ENCODE measurements at regions not wholly inside any gene's neighbourhood (a gene's known extent, or its start where the extent isn't known, plus 50 kb on each side); places are given as distances from the start of the nearest gene placed in this dataset.

GRCh38 chr12:11568762-11569478, 80.6 kb upstream of the ETV6 start:
- ChIA-PET POLR2A (no interaction called here), CTCF (no interaction called here)
- no peak for DNase-seq (ENCODE audit: extremely low spot score)
- TF ChIP-seq NFRKB (IDR thresholded peaks at IDR 0.05) (no peak), BHLHE40 (IDR thresholded peaks at IDR 0.05; ENCODE audit: borderline replicate concordance) (no peak), CTBP1 (IDR thresholded peaks at IDR 0.05; ENCODE audit: borderline replicate concordance) (no peak), L3MBTL2 (conservative IDR thresholded peaks at IDR 0.05) (no peak), PKNOX1 (IDR thresholded peaks at IDR 0.05) (no peak), HDGF (IDR thresholded peaks at IDR 0.05; ENCODE audit: borderline replicate concordance) (no peak), SUZ12 (IDR thresholded peaks at IDR 0.05) (no peak), ZNF384 (IDR thresholded peaks at IDR 0.05) (no peak)

GRCh38 chr12:11569716-11570115, 79.8 kb upstream of the ETV6 start:
- TF ChIP-seq CTBP1 (IDR thresholded peaks at IDR 0.05; ENCODE audit: borderline replicate concordance): no peak
- no peak for TF ChIP-seq PKNOX1 (IDR thresholded peaks at IDR 0.05)
- TF ChIP-seq FOXA1 (IDR thresholded peaks at IDR 0.05): no peak
- TF ChIP-seq ARNT (IDR thresholded peaks at IDR 0.05): no peak
- no peak for TF ChIP-seq BHLHE40 (IDR thresholded peaks at IDR 0.05; ENCODE audit: borderline replicate concordance)
- TF ChIP-seq L3MBTL2 (conservative IDR thresholded peaks at IDR 0.05): no peak
- TF ChIP-seq ELF4 (IDR thresholded peaks at IDR 0.05): no peak
- no peak for TF ChIP-seq FOXM1 (IDR thresholded peaks at IDR 0.05; ENCODE audit: borderline replicate concordance)
- TF ChIP-seq LEF1 (IDR thresholded peaks at IDR 0.05; ENCODE audit: borderline replicate concordance): no peak
- TF ChIP-seq SUZ12 (IDR thresholded peaks at IDR 0.05): no peak
- TF ChIP-seq SP1 (IDR thresholded peaks at IDR 0.05): no peak
- TF ChIP-seq ZNF384 (IDR thresholded peaks at IDR 0.05): no peak
- POLR2A ChIA-PET: no interaction called here
- CTCF ChIA-PET: no interaction called here
- no peak for DNase-seq (ENCODE audit: extremely low spot score)

- ChIA-PET POLR2A (no interaction called here), CTCF (interaction anchor here (0.7 kb wide), 1 partner anchor 459 kb away, joined by 3 read pairs; no protein-coding TSS in a partner anchor)
- TF ChIP-seq SUZ12 (IDR thresholded peaks at IDR 0.05) (no peak), ELF4 (IDR thresholded peaks at IDR 0.05) (no peak), ZNF384 (IDR thresholded peaks at IDR 0.05) (no peak), FOXM1 (IDR thresholded peaks at IDR 0.05; ENCODE audit: borderline replicate concordance) (no peak), FOXA1 (IDR thresholded peaks at IDR 0.05) (no peak), LEF1 (IDR thresholded peaks at IDR 0.05; ENCODE audit: borderline replicate concordance) (no peak), BHLHE40 (IDR thresholded peaks at IDR 0.05; ENCODE audit: borderline replicate concordance) (no peak), NFRKB (IDR thresholded peaks at IDR 0.05) (no peak), ARNT (IDR thresholded peaks at IDR 0.05) (no peak), FOXK2 (IDR thresholded peaks at IDR 0.05) (no peak), PKNOX1 (IDR thresholded peaks at IDR 0.05) (no peak), SP1 (IDR thresholded peaks at IDR 0.05) (no peak), HDGF (IDR thresholded peaks at IDR 0.05; ENCODE audit: borderline replicate concordance) (no peak), TARDBP (IDR thresholded peaks at IDR 0.05) (no peak), L3MBTL2 (conservative IDR thresholded peaks at IDR 0.05) (no peak)
- no peak for DNase-seq (ENCODE audit: extremely low spot score)
Measured at GRCh38 chr12:11573880-11574279, 75.6 kb upstream of the ETV6 start.

- POLR2A ChIA-PET: no interaction called here
- CTCF ChIA-PET: no interaction called here
- TF ChIP-seq ZNF384 (IDR thresholded peaks at IDR 0.05) (no peak), NFRKB (IDR thresholded peaks at IDR 0.05) (no peak), FOXA1 (IDR thresholded peaks at IDR 0.05) (no peak), BHLHE40 (IDR thresholded peaks at IDR 0.05; ENCODE audit: borderline replicate concordance) (no peak), FOXK2 (IDR thresholded peaks at IDR 0.05) (no peak), TARDBP (IDR thresholded peaks at IDR 0.05) (no peak), L3MBTL2 (conservative IDR thresholded peaks at IDR 0.05) (no peak), FOXM1 (IDR thresholded peaks at IDR 0.05; ENCODE audit: borderline replicate concordance) (no peak), HDGF (IDR thresholded peaks at IDR 0.05; ENCODE audit: borderline replicate concordance) (no peak), SP1 (IDR thresholded peaks at IDR 0.05) (no peak), PKNOX1 (IDR thresholded peaks at IDR 0.05) (no peak), SUZ12 (IDR thresholded peaks at IDR 0.05) (no peak)
- no peak for DNase-seq (ENCODE audit: extremely low spot score)
Measured at GRCh38 chr12:11576104-11576503, 73.4 kb upstream of the ETV6 start.

GRCh38 chr12:11577658-11578260, 71.7 kb upstream of the ETV6 start:
- TF ChIP-seq BHLHE40 (IDR thresholded peaks at IDR 0.05; ENCODE audit: borderline replicate concordance) (no peak), LEF1 (IDR thresholded peaks at IDR 0.05; ENCODE audit: borderline replicate concordance) (no peak), ELF4 (IDR thresholded peaks at IDR 0.05) (no peak), SUZ12 (IDR thresholded peaks at IDR 0.05) (no peak), FOXM1 (IDR thresholded peaks at IDR 0.05; ENCODE audit: borderline replicate concordance) (no peak), NFRKB (IDR thresholded peaks at IDR 0.05) (no peak), ZNF384 (IDR thresholded peaks at IDR 0.05) (no peak), SP1 (IDR thresholded peaks at IDR 0.05) (no peak), FOXA1 (IDR thresholded peaks at IDR 0.05) (no peak), CTBP1 (IDR thresholded peaks at IDR 0.05; ENCODE audit: borderline replicate concordance) (no peak), FOXK2 (IDR thresholded peaks at IDR 0.05) (no peak), L3MBTL2 (conservative IDR thresholded peaks at IDR 0.05) (no peak), TARDBP (IDR thresholded peaks at IDR 0.05) (no peak)
- DNase-seq (ENCODE audit: extremely low spot score): no peak
- ChIA-PET POLR2A (no interaction called here), CTCF (interaction anchor here (0.6 to 1.0 kb wide), 2 partner anchors 22 to 53 kb away, joined by 3 read pairs; no protein-coding TSS in a partner anchor)
